Transverse colon (tissue), 4 donors: ENCODE measurements at regions not wholly inside any gene's neighbourhood (a gene's known extent, or its start where the extent isn't known, plus 50 kb on each side); places are given as distances from the start of the nearest gene placed in this dataset.
"Not testable (repeated sequence)": the region's sequence is repeated elsewhere in the genome, so short reads cannot be mapped to it uniquely, and the experiment has no call there.

Source experiments
- DNase-seq: peaks from one replicate; pipeline ENCODE4 v3.0.0-alpha.2; 2019
- H3K27ac ChIP-seq, 4 donors: fragments of 200-600 bp; sonication (generic); 2 replicates each; pipeline ENCODE4 v1.5.1; 2016 to 2018; ENCODE audit warnings: inconsistent platforms in 4 of 4
- H3K27me3 ChIP-seq: fragments of 200-600 bp; sonication (generic); 2 replicates; pipeline ENCODE4 v1.5.1; 2017; ENCODE audit warnings: inconsistent platforms
- H3K36me3 ChIP-seq, 4 donors: fragments of 200-600 bp; sonication (generic); 2 replicates each; pipeline ENCODE4 v1.5.1; 2017 to 2019; ENCODE audit warnings: inconsistent platforms in 4 of 4
- H3K4me1 ChIP-seq, 4 donors: fragments of 200-600 bp; sonication (generic); 2 replicates each; pipeline ENCODE4 v1.5.1; 2017 to 2020; ENCODE audit warnings: inconsistent platforms in 4 of 4
- H3K4me3 ChIP-seq, 4 donors: fragments of 200-600 bp; sonication (generic); 1 replicate in 1 of 4; 2 replicates in 3 of 4; pipeline versions ENCODE4 v1.5.1 to v1.6.1; 2017 to 2019; ENCODE audit warnings: inconsistent platforms in 4 of 4
- H3K9me3 ChIP-seq, 2 donors: fragments of 200-600 bp; sonication (generic); 2 replicates each; pipeline ENCODE4 v1.5.1; 2017 to 2019; ENCODE audit warnings: inconsistent platforms in 2 of 2
- CTCF ChIP-seq, 5 experiments: fragments of 200-600 bp in 3 of 5; fragments of 450-650 bp in 2 of 5; sonication (generic) in 3 of 5; IDR thresholded peaks; 1 replicate in 2 of 5; 2 replicates in 3 of 5; pipeline ENCODE4 v1.5.1; 2016 to 2017; ENCODE audit warnings: antibody characterized with exemption in 5 of 5, inconsistent platforms in 3 of 5, mild to moderate bottlenecking in 2 of 5, moderate library complexity in 1 of 5
- POLR2AphosphoS5 ChIP-seq, 3 donors: sonication (generic); formaldehyde crosslinking; IDR thresholded peaks; one replicate each; pipeline ENCODE4 v1.6.1; 2016; ENCODE audit warnings: antibody characterized with exemption in 3 of 3
- WGBS, 2 donors: methylation state at CpG; one replicate each; pipeline ENCODE4 v1.1.5; 2018; ENCODE audit warnings: low coverage in 1 of 2; 5-methylcytosine and 5-hydroxymethylcytosine counted together
- in situ Hi-C, 4 donors: fragments of 200-750 bp; cut with MboI; loops; one replicate each; pipeline versions ENCODE4 v1.15.0 to v1.15.1; 2017; ENCODE audit warnings: low sequenced_read_pairs in 3 of 4, low pct_ligation_motif_present in 1 of 4, low pct_unique_long_range_greater_than_20kb in 1 of 4
- intact Hi-C: fragments of 100-400 bp; cut with DNase I; formaldehyde crosslinking; loops from one replicate; pipeline ENCODE4 v1.15.1; 2023; ENCODE audit warnings: low total_unique reads

GRCh38 chr4:9539939-9540520 is 95.8 kb downstream of the DEFB131A start:
- peak overlapping the region; percentile 75 to 88 (median 86) for H3K27ac ChIP-seq
- H3K4me3 ChIP-seq, H3K27me3 ChIP-seq, H3K9me3 ChIP-seq, intact Hi-C loops, H3K36me3 ChIP-seq: not testable (repeated sequence)
- 27 to 73% methylated on average over 3 to 5 of the region's 5 CpGs for WGBS, 2 donors
- H3K4me1 ChIP-seq = peaks cover 3 to 30% (median 15%) of the 10 kb centered on the region in 4 donors
- in situ Hi-C loops = loop anchor here in 3 of 4 donors (25.0 kb wide), 1 partner anchor 122 kb away; no protein-coding TSS in a partner anchor
- peak; percentile 39 for DNase-seq

- DNase-seq = peak; percentile 25
These were observed 97.2 kb downstream of the DEFB131A start for GRCh38 chr4:9541388-9541915.

DNA sequence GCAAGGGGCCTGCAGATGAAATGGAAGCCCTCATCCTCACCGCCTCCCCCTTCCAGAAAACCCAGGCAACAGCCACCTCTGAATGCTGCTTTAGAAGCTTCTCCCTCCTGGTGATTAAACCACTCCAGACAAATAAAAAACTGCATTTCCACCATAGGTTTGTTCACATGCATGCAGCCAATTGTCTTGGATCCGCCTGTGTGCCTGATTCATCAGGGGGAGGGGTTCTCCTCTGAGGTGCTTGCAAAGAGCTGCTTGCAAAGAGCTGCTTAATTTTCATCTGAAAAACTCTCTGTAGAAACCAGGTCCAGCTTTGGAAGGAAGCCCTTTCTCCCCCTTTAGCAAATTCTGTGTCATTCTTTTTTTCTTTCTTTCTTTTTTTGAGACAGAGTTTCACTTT is 100.6 kb downstream of the DEFB131A start:
- H3K27ac ChIP-seq, DNase-seq, H3K27me3 ChIP-seq, H3K9me3 ChIP-seq, H3K36me3 ChIP-seq, intact Hi-C loops, H3K4me3 ChIP-seq: not testable (repeated sequence)
- in situ Hi-C loops = loop anchor here in 3 of 4 donors (25.0 kb wide), 1 partner anchor 117 kb away; no protein-coding TSS in a partner anchor
- peaks cover 3 to 24% (median 15%) of the 10 kb centered on the region in 4 donors for H3K4me1 ChIP-seq
- 67% methylated on average over 2 of the region's 2 CpGs; no CpG with 5 or more reads in 1 of the 2 donors for WGBS, 2 donors

More at GRCh38 chr4:9541388-9541915, 97.2 kb downstream of the DEFB131A start:
- intact Hi-C loops, H3K36me3 ChIP-seq, H3K4me3 ChIP-seq, H3K9me3 ChIP-seq, H3K27me3 ChIP-seq: not testable (repeated sequence)
- in situ Hi-C loops = loop anchor here in 3 of 4 donors (25.0 kb wide), 1 partner anchor 121 kb away; no protein-coding TSS in a partner anchor
- peak in 1 of 3 donors; percentile 17 for TF ChIP-seq POLR2AphosphoS5 (IDR thresholded peaks at IDR 0.05)
- 43 to 67% methylated on average over 2 to 3 of the region's 3 CpGs for WGBS, 2 donors
- peak overlapping the region; percentile 75 to 88 (median 86) for H3K27ac ChIP-seq
- H3K4me1 ChIP-seq = peaks cover 3 to 30% (median 15%) of the 10 kb centered on the region in 4 donors

GRCh38 chr4:9547470-9547869 is 103.3 kb downstream of the DEFB131A start:
- H3K4me3 ChIP-seq, DNase-seq, H3K4me1 ChIP-seq, intact Hi-C loops, H3K36me3 ChIP-seq, H3K9me3 ChIP-seq, H3K27ac ChIP-seq, H3K27me3 ChIP-seq: not testable (repeated sequence)
- WGBS, 2 donors = 81 to 90% methylated on average over 6 of the region's 6 CpGs
- in situ Hi-C loops = loop anchor here in 3 of 4 donors (25.0 kb wide), 1 partner anchor 115 kb away; no protein-coding TSS in a partner anchor

GRCh38 chr4:9556076-9556475 is 111.9 kb downstream of the DEFB131A start:
- H3K4me1 ChIP-seq, H3K27ac ChIP-seq, H3K36me3 ChIP-seq, intact Hi-C loops, H3K9me3 ChIP-seq, H3K4me3 ChIP-seq, H3K27me3 ChIP-seq, DNase-seq, in situ Hi-C loops: not testable (repeated sequence)
- 82 to 90% methylated on average over 6 of the region's 6 CpGs for WGBS, 2 donors

GRCh38 chr4:9577869-9578268 is 133.7 kb downstream of the DEFB131A start:
- DNase-seq, H3K36me3 ChIP-seq, H3K9me3 ChIP-seq, H3K27ac ChIP-seq, intact Hi-C loops, H3K4me3 ChIP-seq, in situ Hi-C loops, H3K4me1 ChIP-seq, H3K27me3 ChIP-seq: not testable (repeated sequence)
- WGBS, 2 donors = 71% methylated on average over 3 of the region's 3 CpGs; no CpG with 5 or more reads in 1 of the 2 donors
- TF ChIP-seq CTCF (IDR thresholded peaks at IDR 0.05) = peak in 2 of 5 experiments; percentile 21 to 29

DNA sequence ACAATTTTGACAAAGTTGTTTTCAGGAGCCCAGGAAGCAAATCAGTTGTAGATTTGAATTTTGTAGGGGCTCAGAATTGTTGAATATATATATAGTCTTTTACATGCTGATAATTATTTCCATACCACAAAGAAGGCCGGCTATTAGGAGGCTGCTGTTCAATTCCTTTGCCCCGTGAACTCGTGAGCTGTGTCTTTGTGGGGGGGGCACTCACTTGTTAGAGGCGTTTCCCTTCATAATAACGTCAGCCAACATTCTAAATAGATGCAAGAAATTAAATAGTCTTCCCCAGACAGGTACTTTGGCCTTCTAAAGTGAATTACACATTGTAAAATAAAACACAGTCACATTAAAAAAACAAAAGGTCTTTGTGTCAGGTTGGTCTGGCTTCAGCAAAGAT is 138.7 kb downstream of the DEFB131A start:
- Histone ChIP-seq H3K4me1 (peaks cover 0 to 11% (median 0%) of the 10 kb centered on the region in 4 donors), H3K27ac (peak overlapping the region; percentile 38 to 56 (median 54))
- H3K36me3 ChIP-seq, in situ Hi-C loops, intact Hi-C loops, H3K9me3 ChIP-seq, H3K4me3 ChIP-seq, H3K27me3 ChIP-seq: not testable (repeated sequence)
- WGBS, 2 donors = 24 to 39% methylated on average over 4 to 5 of the region's 5 CpGs
- DNase-seq = peak; percentile 72
